A549 (cell line): ENCODE measurements at regions not wholly inside any gene's neighbourhood (a gene's known extent, or its start where the extent isn't known, plus 50 kb on each side); places are given as distances from the start of the nearest gene placed in this dataset.

Experiments used
- CHD2 ChIP-seq: fragments of 150-350 bp; IDR thresholded peaks from 2 replicates; pipeline ENCODE4 v1.6.1; 2014; ENCODE audit warnings: low read length; ENCODE audit not compliant: partially characterized antibody
- CTCF ChIP-seq: fragments of >200 bp; sonication (Bioruptor Twin); formaldehyde crosslinking; IDR thresholded peaks from 3 replicates; pipeline ENCODE4 v1.5.1; 2016
- POLR2AphosphoS2 ChIP-seq: conservative IDR thresholded peaks from 2 replicates; pipeline ENCODE4 v1.6.1; 2012; ENCODE audit warnings: low read length, improper control_type of control experiment, inconsistent platforms

- no peak for TF ChIP-seq CTCF
- no peak for TF ChIP-seq CHD2
- TF ChIP-seq POLR2AphosphoS2: no peak
These were observed 111.0 kb upstream of the GSC start for GRCh38 chr14:94880876-94881275.
